AG04449 (cell line): ENCODE measurements at regions not wholly inside any gene's neighbourhood (a gene's known extent, or its start where the extent isn't known, plus 50 kb on each side); places are given as distances from the start of the nearest gene placed in this dataset.

Experiments used
- CTCF ChIA-PET: fragments of 350-600 bp; formaldehyde crosslinking; extraction: SDS; loops from one replicate; lab custom pipeline; 2021; ENCODE audit warnings: antibody characterized with exemption; lab: Yijun Ruan, JAX
- POLR2A ChIA-PET: fragments of 400-600, 350-600 bp; formaldehyde crosslinking; extraction: SDS; loops from one replicate; lab custom pipeline; 2020; ENCODE audit warnings: antibody characterized with exemption, inconsistent platforms; lab: Yijun Ruan, JAX
- DNase-seq: peaks from one replicate; pipeline ENCODE4 v3.0.0-alpha.2; 2010; ENCODE audit warnings: low read depth, low spot score
- H3K4me3 ChIP-seq: 2 replicates; pipeline ENCODE4 v1.5.1; 2011; ENCODE audit warnings: low read depth, mild to moderate bottlenecking, control low read depth, low read length
- TF ChIP-seq, protein P1 (sequence below): IDR thresholded peaks from one replicate; pipeline ENCODE4 v1.5.1; 2011; ENCODE audit warnings: mild to moderate bottlenecking, moderate library complexity, low read length, control low read depth, inconsistent platforms; ENCODE audit not compliant: insufficient read depth; ENCODE audit errors: missing control alignments

DNA sequence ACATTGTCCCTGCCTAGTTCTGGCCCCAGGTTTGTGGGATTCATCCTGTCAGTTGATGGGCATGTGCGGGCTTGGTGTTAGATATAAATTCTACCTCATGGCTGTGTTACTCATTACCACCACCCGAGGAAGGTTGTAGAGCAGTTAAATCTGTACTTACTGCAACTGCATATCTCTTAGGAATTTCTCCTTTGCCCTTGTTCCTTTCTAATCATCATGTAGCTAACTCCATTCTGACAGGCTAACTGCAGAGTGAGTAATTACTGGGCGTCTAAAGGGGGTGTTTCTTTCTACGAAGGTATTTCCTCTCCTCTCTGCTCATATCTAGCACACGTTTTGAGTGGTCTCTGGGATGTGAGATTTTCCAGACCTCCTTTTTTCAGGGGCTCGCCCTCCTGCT is 1076.7 kb downstream of the TMTC2 start:
- no peak for DNase-seq
- ChIA-PET CTCF (no interaction called here), POLR2A (no interaction called here)
- TF ChIP-seq, protein P1, sequence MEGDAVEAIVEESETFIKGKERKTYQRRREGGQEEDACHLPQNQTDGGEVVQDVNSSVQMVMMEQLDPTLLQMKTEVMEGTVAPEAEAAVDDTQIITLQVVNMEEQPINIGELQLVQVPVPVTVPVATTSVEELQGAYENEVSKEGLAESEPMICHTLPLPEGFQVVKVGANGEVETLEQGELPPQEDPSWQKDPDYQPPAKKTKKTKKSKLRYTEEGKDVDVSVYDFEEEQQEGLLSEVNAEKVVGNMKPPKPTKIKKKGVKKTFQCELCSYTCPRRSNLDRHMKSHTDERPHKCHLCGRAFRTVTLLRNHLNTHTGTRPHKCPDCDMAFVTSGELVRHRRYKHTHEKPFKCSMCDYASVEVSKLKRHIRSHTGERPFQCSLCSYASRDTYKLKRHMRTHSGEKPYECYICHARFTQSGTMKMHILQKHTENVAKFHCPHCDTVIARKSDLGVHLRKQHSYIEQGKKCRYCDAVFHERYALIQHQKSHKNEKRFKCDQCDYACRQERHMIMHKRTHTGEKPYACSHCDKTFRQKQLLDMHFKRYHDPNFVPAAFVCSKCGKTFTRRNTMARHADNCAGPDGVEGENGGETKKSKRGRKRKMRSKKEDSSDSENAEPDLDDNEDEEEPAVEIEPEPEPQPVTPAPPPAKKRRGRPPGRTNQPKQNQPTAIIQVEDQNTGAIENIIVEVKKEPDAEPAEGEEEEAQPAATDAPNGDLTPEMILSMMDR, result no peak
- no peak overlapping the region for H3K4me3 ChIP-seq

DNA sequence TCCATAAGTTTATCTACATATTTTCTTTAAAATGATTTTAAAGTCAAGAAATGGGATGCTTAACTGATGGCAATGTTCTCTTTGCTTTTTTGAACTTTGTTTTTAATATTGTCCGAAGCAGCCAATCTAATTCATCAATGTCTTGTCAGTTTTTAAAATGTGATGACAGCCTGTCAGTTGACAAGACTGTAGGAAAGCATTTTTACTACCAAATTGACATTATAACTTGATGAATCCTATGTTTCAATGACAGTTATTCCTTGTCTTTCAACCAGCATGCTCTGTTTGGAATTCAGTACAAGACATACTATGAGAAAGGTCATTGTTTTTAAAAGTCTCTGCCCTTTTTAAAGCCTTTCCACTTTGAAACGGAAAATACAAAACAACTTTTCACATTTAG is 1073.2 kb downstream of the TMTC2 start:
- TF ChIP-seq, protein P1, result no peak
- POLR2A ChIA-PET, result no interaction called here
- DNase-seq, result no peak

DNA sequence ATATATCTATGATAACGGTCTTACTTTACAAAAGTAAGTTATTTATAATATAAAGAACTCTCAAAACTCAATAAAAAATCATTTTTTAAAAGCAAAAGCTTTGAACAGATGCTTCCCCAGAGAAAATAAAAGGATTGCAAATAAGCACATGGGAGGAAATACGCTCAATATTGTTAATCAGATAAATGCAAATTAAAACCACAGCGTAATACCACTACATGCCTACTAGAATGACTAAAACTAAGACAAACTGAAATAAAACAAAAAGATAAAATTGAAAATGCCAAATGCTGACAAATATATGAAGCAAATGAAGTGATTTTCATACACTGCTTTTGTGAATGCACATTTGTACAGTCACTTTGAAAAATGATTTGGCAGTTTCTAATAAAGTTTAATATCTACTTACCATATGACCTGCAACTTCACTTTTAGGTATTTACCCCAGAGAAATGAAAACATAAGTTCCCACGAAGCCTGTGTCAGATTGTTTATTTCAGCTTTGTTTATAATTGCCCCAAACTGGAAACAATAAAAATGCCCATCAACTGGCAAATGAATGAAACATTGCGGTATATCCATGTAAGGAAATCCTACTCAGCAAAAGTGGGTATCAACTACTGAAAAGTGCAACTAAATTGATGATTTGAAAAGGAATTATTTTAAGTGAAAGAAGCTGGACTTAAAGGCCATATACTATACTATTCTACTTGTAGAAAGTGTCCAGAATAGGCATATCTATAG is 1072.4 kb downstream of the TMTC2 start:
- ChIA-PET CTCF (no interaction called here), POLR2A (no interaction called here)
- no peak overlapping the region for H3K4me3 ChIP-seq
- DNase-seq, result no peak
- TF ChIP-seq, protein P1, result no peak

More for the DNA sequence above, 1073.2 kb downstream of the TMTC2 start:
- CTCF ChIA-PET, result no interaction called here
- H3K4me3 ChIP-seq, result no peak overlapping the region

DNA sequence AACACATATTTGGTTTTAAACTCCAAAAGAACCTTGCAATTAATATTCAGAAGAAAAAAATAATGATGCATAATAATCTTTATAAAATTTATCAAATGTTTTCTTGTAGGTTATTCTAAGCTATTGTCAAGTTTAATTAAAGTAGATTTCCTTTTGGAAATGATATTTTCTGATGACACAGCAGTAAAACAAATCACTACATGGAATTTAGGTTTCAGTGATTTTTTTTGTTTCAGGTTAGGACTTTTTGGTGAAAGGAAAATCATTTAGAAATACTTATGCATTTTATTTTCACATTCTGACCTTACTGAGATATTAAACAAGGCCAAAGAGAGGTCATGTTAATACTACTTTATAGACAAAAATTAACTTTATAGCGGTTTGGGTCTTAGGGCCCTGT is 1067.2 kb downstream of the TMTC2 start:
- ChIA-PET POLR2A (no interaction called here), CTCF (no interaction called here)
- TF ChIP-seq, protein P1, result no peak
- DNase-seq, result no peak
- H3K4me3 ChIP-seq, result no peak overlapping the region

DNA sequence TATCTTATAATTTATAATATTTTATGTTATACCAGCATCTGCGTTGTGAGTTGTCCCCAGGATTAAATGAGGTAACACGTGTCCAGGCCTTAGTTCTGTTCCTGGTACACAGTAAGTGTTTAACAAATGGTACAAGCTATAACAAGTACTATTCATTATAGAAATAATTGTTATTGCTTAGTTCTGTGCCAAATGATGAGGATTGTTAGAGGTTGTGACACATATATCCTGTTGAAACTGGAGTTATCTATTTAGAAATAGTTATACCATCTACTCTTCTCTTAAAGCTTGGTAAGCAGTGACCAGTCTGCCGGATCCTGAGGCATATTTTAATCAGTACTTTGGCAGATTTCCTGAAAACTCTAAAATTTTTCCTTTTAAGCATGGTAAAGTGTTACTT is 1066.5 kb downstream of the TMTC2 start:
- no peak for DNase-seq
- H3K4me3 ChIP-seq, result no peak overlapping the region
- ChIA-PET CTCF (no interaction called here), POLR2A (no interaction called here)
- TF ChIP-seq, protein P1, result no peak

DNA sequence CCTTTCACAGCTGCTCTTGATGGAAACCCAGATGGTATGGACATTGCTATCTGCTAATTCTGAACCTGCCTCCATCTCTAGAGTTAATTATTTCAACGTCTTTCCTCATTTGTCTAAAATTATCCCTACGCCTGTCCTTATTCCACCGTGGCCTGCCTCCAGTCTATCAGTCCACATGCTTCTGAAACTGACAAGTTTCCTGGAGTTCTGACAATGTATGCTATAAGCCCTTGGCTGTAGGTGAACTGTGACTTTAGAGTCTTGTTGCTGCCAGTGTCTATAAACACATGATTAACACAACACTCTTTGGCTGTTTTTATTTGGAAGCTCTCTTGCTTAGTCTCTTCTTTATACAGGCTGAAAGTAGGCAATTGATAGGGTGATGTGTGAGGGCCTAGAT is 1052.9 kb downstream of the TMTC2 start:
- no peak for DNase-seq
- TF ChIP-seq, protein P1, result no peak
- H3K4me3 ChIP-seq, result no peak overlapping the region
- ChIA-PET POLR2A (no interaction called here), CTCF (no interaction called here)
